Neural cell (in vitro differentiated cells): ENCODE measurements at regions not wholly inside any gene's neighbourhood (a gene's known extent, or its start where the extent isn't known, plus 50 kb on each side); places are given as distances from the start of the nearest gene placed in this dataset.

Experiments used
- H2AFZ ChIP-seq: fragments of 200-600, 300-800 bp; sonication (generic), shearing (Covaris generic); 2 replicates; pipeline ENCODE4 v1.6.0; 2014; ENCODE audit warnings: low read depth, mild to moderate bottlenecking, antibody characterized with exemption, low read length, moderate library complexity
- H3F3A ChIP-seq: fragments of 200-600 bp; shearing (Covaris generic); 2 replicates; pipeline ENCODE4 v1.6.1; 2016; ENCODE audit warnings: mild to moderate bottlenecking, moderate library complexity, mixed read lengths, antibody characterized with exemption, low read length; ENCODE audit not compliant: insufficient read depth, poor library complexity, severe bottlenecking
- H3K27ac ChIP-seq: fragments of 200-600, 300-800 bp; sonication (generic), shearing (Covaris generic); 2 replicates; pipeline ENCODE4 v1.5.1; 2014; ENCODE audit warnings: mild to moderate bottlenecking, low read length, moderate library complexity
- H3K27me3 ChIP-seq: fragments of 300-800, 200-600 bp; sonication (generic), shearing (Covaris generic); 2 replicates; pipeline ENCODE4 v1.6.0; 2014; ENCODE audit warnings: mild to moderate bottlenecking, low read depth, low read length, moderate library complexity; ENCODE audit not compliant: insufficient read depth
- H3K36me3 ChIP-seq: fragments of 300-800, 200-600 bp; sonication (generic), shearing (Covaris generic); 2 replicates; pipeline ENCODE4 v1.5.1; 2014; ENCODE audit warnings: mild to moderate bottlenecking, antibody characterized with exemption, low read length, moderate library complexity; ENCODE audit not compliant: insufficient read depth
- H3K4me2 ChIP-seq: fragments of 300-800, 200-600 bp; sonication (generic), shearing (Covaris generic); 2 replicates; pipeline ENCODE4 v1.6.0; 2014; ENCODE audit warnings: mild to moderate bottlenecking, low read length
- H3K4me3 ChIP-seq: fragments of 300-800, 200-600 bp; sonication (generic), shearing (Covaris generic); 2 replicates; pipeline ENCODE4 v1.5.1; 2014; ENCODE audit warnings: mild to moderate bottlenecking, low read length, moderate library complexity
- H3K79me2 ChIP-seq: fragments of 200-600 bp; shearing (Covaris generic); replicated peaks from 2 replicates; pipeline ENCODE4 v1.6.0; 2014; ENCODE audit warnings: mild to moderate bottlenecking, low read length, moderate library complexity; ENCODE audit not compliant: insufficient read depth
- H3K9ac ChIP-seq: fragments of 300-800, 200-600 bp; sonication (generic), shearing (Covaris generic); 2 replicates; pipeline ENCODE4 v1.6.1; 2016; ENCODE audit warnings: mild to moderate bottlenecking, low read length, mixed read lengths
- H3K9me2 ChIP-seq: fragments of 200-600 bp; shearing (Covaris generic); 2 replicates; pipeline ENCODE4 v1.6.1; 2016; ENCODE audit warnings: mild to moderate bottlenecking, low read length, mixed read lengths; ENCODE audit not compliant: insufficient read depth
- H3K9me3 ChIP-seq: fragments of 200-600, 300-800 bp; sonication (generic), shearing (Covaris generic); 2 replicates; pipeline ENCODE4 v1.6.1; 2016; ENCODE audit warnings: mild to moderate bottlenecking, mixed run types, low read length, moderate library complexity, mixed read lengths
- H4K20me1 ChIP-seq: fragments of 200-600 bp; shearing (Covaris generic); 2 replicates; pipeline ENCODE4 v1.6.1; 2016; ENCODE audit warnings: mild to moderate bottlenecking, mixed run types; ENCODE audit not compliant: insufficient read depth
- CTCF ChIP-seq: fragments of 450-650 bp; IDR thresholded peaks from 2 replicates; pipeline ENCODE4 v1.5.1; 2014; ENCODE audit warnings: antibody characterized with exemption, mild to moderate bottlenecking, moderate library complexity; ENCODE audit not compliant: poor library complexity, severe bottlenecking
- EP300 ChIP-seq: fragments of 450-650 bp; conservative IDR thresholded peaks from 2 replicates; pipeline ENCODE4 v1.6.1; 2014; ENCODE audit warnings: antibody characterized with exemption, mild to moderate bottlenecking, moderate library complexity; ENCODE audit not compliant: poor library complexity, severe bottlenecking
- EZH2 ChIP-seq: fragments of 200-600, 300-800 bp; shearing (Covaris generic), sonication (generic); IDR thresholded peaks from 2 replicates; pipeline ENCODE4 v1.6.1; 2014; ENCODE audit warnings: antibody characterized with exemption, low read length, borderline replicate concordance, mild to moderate bottlenecking; ENCODE audit not compliant: insufficient read depth, poor library complexity, severe bottlenecking
- MXI1 ChIP-seq: fragments of 450-650 bp; conservative IDR thresholded peaks from 2 replicates; pipeline ENCODE4 v1.6.1; 2014; ENCODE audit warnings: antibody characterized with exemption, mild to moderate bottlenecking; ENCODE audit not compliant: poor library complexity, severe bottlenecking
- POLR2AphosphoS5 ChIP-seq: IDR thresholded peaks from 2 replicates; pipeline ENCODE4 v1.6.1; 2012
- RAD21 ChIP-seq: fragments of 450-650 bp; conservative IDR thresholded peaks from 2 replicates; pipeline ENCODE4 v1.6.1; 2014; ENCODE audit warnings: antibody characterized with exemption, mild to moderate bottlenecking, moderate library complexity
- REST ChIP-seq: IDR thresholded peaks from 2 replicates; pipeline ENCODE4 v1.6.1; 2012; ENCODE audit warnings: borderline replicate concordance
- SMC3 ChIP-seq: fragments of 450-650 bp; conservative IDR thresholded peaks from 2 replicates; pipeline ENCODE4 v1.6.1; 2014; ENCODE audit warnings: antibody characterized with exemption, mild to moderate bottlenecking, moderate library complexity; ENCODE audit not compliant: poor library complexity
- TAF1 ChIP-seq: IDR thresholded peaks from 2 replicates; pipeline ENCODE4 v1.6.1; 2012; ENCODE audit warnings: low read depth

GRCh38 chr15:47352217-47352616 is 365.1 kb upstream of the SEMA6D start:
- H3K4me2 ChIP-seq = no peak overlapping the region
- no peak overlapping the region for H2AFZ ChIP-seq
- H3K9me3 ChIP-seq = no peaks in the 10 kb centered on the region
- H3F3A ChIP-seq = peaks cover 6% of the 10 kb centered on the region
- no peaks in the 10 kb centered on the region for H3K27me3 ChIP-seq
- H3K36me3 ChIP-seq = no peaks in the 10 kb centered on the region
- no peaks in the 10 kb centered on the region for H4K20me1 ChIP-seq
- no peak overlapping the region for H3K4me3 ChIP-seq
- TF ChIP-seq SMC3 (no peak), EZH2 (no peak)
- no peak overlapping the region for H3K9ac ChIP-seq
- peaks cover 9% of the 10 kb centered on the region for H3K79me2 ChIP-seq
- no peak overlapping the region for H3K27ac ChIP-seq
- no peaks in the 10 kb centered on the region for H3K9me2 ChIP-seq

- no peak overlapping the region for H3K4me2 ChIP-seq
- no peaks in the 10 kb centered on the region for H3K36me3 ChIP-seq
- H3K9me2 ChIP-seq = no peaks in the 10 kb centered on the region
- H2AFZ ChIP-seq = no peak overlapping the region
- no peaks in the 10 kb centered on the region for H4K20me1 ChIP-seq
- H3K9me3 ChIP-seq = no peaks in the 10 kb centered on the region
- H3F3A ChIP-seq = peaks cover 6% of the 10 kb centered on the region
- H3K27me3 ChIP-seq = no peaks in the 10 kb centered on the region
- H3K9ac ChIP-seq = no peak overlapping the region
- peaks cover 9% of the 10 kb centered on the region for H3K79me2 ChIP-seq
- no peak overlapping the region for H3K4me3 ChIP-seq
- TF ChIP-seq RAD21 = no peak
- TF ChIP-seq CTCF = no peak
- no peak for TF ChIP-seq EP300
- TF ChIP-seq POLR2AphosphoS5 = no peak
- no peak for TF ChIP-seq TAF1
- no peak for TF ChIP-seq MXI1
- no peak for TF ChIP-seq SMC3
- TF ChIP-seq EZH2 = no peak
- no peak for TF ChIP-seq REST
- H3K27ac ChIP-seq = no peak overlapping the region
Measured at GRCh38 chr15:47355759-47356158, 361.5 kb upstream of the SEMA6D start.

- Histone ChIP-seq H3K36me3 (no peaks in the 10 kb centered on the region), H3K27ac (no peak overlapping the region), H3F3A (peaks cover 6% of the 10 kb centered on the region), H3K4me2 (no peak overlapping the region), H4K20me1 (no peaks in the 10 kb centered on the region), H3K9ac (no peak overlapping the region), H3K9me3 (no peaks in the 10 kb centered on the region), H3K4me3 (no peak overlapping the region), H3K9me2 (no peaks in the 10 kb centered on the region), H3K79me2 (peaks cover 5% of the 10 kb centered on the region), H3K27me3 (no peaks in the 10 kb centered on the region), H2AFZ (no peak overlapping the region)
- TF ChIP-seq SMC3 (no peak), EP300 (no peak), TAF1 (no peak), RAD21 (no peak), REST (no peak), POLR2AphosphoS5 (no peak), EZH2 (no peak), MXI1 (no peak), CTCF (no peak)
Measured at GRCh38 chr15:47356297-47356696, 361.0 kb upstream of the SEMA6D start.
